HEK293 (cell line): ENCODE measurements at regions not wholly inside any gene's neighbourhood (a gene's known extent, or its start where the extent isn't known, plus 50 kb on each side); places are given as distances from the start of the nearest gene placed in this dataset.

Source experiments
- TF ChIP-seq, protein P1 (sequence below): sonication (generic); formaldehyde crosslinking; IDR thresholded peaks from 2 replicates; pipeline ENCODE4 v1.8.1; 2022; ENCODE audit warnings: mild to moderate bottlenecking, moderate library complexity, missing genetic modification reagents
- TF ChIP-seq, protein P2 (sequence below): fragments of 450-650 bp; formaldehyde crosslinking; IDR thresholded peaks from 2 replicates; pipeline ENCODE4 v1.5.1; 2016; ENCODE audit warnings: missing biosample characterization, missing genetic modification characterization

DNA sequence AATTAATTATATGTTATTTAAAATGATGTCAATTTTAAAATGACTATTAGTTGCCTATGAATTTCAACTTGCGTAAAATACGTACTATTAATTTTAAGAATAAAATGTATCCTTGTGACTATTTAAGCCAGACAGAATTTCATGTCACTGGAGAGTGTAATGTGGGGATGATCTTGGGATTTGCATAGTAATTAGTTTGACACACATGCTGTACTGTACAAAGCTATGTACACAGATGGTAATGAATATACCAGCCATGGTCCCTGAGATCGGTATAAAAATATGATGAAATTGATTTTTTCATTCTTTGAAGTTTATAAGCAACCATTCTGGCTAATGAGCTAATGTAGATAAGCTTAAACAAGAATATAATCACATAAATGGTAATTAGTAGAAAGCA is 134.4 kb upstream of the ROBO1 start:
- TF ChIP-seq, protein P1, sequence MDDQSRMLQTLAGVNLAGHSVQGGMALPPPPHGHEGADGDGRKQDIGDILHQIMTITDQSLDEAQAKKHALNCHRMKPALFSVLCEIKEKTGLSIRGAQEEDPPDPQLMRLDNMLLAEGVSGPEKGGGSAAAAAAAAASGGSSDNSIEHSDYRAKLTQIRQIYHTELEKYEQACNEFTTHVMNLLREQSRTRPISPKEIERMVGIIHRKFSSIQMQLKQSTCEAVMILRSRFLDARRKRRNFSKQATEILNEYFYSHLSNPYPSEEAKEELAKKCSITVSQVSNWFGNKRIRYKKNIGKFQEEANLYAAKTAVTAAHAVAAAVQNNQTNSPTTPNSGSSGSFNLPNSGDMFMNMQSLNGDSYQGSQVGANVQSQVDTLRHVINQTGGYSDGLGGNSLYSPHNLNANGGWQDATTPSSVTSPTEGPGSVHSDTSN = no peak
- TF ChIP-seq, protein P2, sequence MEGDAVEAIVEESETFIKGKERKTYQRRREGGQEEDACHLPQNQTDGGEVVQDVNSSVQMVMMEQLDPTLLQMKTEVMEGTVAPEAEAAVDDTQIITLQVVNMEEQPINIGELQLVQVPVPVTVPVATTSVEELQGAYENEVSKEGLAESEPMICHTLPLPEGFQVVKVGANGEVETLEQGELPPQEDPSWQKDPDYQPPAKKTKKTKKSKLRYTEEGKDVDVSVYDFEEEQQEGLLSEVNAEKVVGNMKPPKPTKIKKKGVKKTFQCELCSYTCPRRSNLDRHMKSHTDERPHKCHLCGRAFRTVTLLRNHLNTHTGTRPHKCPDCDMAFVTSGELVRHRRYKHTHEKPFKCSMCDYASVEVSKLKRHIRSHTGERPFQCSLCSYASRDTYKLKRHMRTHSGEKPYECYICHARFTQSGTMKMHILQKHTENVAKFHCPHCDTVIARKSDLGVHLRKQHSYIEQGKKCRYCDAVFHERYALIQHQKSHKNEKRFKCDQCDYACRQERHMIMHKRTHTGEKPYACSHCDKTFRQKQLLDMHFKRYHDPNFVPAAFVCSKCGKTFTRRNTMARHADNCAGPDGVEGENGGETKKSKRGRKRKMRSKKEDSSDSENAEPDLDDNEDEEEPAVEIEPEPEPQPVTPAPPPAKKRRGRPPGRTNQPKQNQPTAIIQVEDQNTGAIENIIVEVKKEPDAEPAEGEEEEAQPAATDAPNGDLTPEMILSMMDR (tag by site-specific recombination) = no peak
